OCI-LY7 (cell line): ENCODE measurements at regions not wholly inside any gene's neighbourhood (a gene's known extent, or its start where the extent isn't known, plus 50 kb on each side); places are given as distances from the start of the nearest gene placed in this dataset.

Source experiments
- BruUV-seq: library from RNA; stranded (reverse); fragments of 400-500 nt; replicated peaks from 2 replicates; lab custom pipeline; 2021; lab: Mats Ljungman, UMichigan
- CTCF ChIA-PET: fragments of 300-600 bp; sonication (Branson Sonifier 250); formaldehyde crosslinking; loops from one replicate; lab custom pipeline; 2022; ENCODE audit warnings: antibody characterized with exemption; ENCODE audit not compliant: unreplicated experiment; lab: Charles Lee
- POLR2A ChIA-PET: fragments of 300-600 bp; sonication (Branson Sonifier 250); formaldehyde crosslinking; loops from one replicate; lab custom pipeline; 2022; ENCODE audit warnings: antibody characterized with exemption; lab: Charles Lee
- DNase-seq: peaks from one replicate; pipeline ENCODE4 v3.0.0-alpha.2; 2015; ENCODE audit warnings: low spot score
- H2AFZ ChIP-seq: fragments of 200-600 bp; sonication (generic), shearing (Covaris generic); 2 replicates; pipeline ENCODE4 v1.6.1; 2014; ENCODE audit warnings: mild to moderate bottlenecking, antibody characterized with exemption, low read length, moderate library complexity
- H3K27ac ChIP-seq: fragments of 200-600 bp; sonication (generic); 2 replicates; pipeline ENCODE4 v1.5.1; 2014; ENCODE audit warnings: mixed run types, low read depth, mild to moderate bottlenecking, moderate library complexity, low read length, inconsistent platforms; ENCODE audit not compliant: poor library complexity, severe bottlenecking
- H3K36me3 ChIP-seq: fragments of 200-600 bp; sonication (generic); 2 replicates; pipeline ENCODE4 v1.6.1; 2014; ENCODE audit warnings: mild to moderate bottlenecking, antibody characterized with exemption, low read length, moderate library complexity, mixed read lengths; ENCODE audit not compliant: insufficient read depth
- H3K4me1 ChIP-seq: fragments of 200-600 bp; sonication (generic); 2 replicates; pipeline ENCODE4 v1.5.1; 2014; ENCODE audit warnings: mild to moderate bottlenecking, low read length; ENCODE audit not compliant: insufficient read depth, poor library complexity, severe bottlenecking
- H3K4me2 ChIP-seq: fragments of 200-600 bp; sonication (generic); 2 replicates; pipeline ENCODE4 v1.6.1; 2014; ENCODE audit warnings: mild to moderate bottlenecking, low read length
- H3K4me3 ChIP-seq: fragments of 200-600 bp; sonication (generic); 2 replicates; pipeline ENCODE4 v1.5.1; 2014; ENCODE audit warnings: mild to moderate bottlenecking, low read depth, low read length; ENCODE audit not compliant: poor library complexity, severe bottlenecking
- H3K79me2 ChIP-seq: fragments of 200-600 bp; sonication (generic); 2 replicates; pipeline ENCODE4 v1.6.1; 2016; ENCODE audit warnings: low read depth, mild to moderate bottlenecking, low read length, moderate library complexity, mixed read lengths; ENCODE audit not compliant: insufficient read depth
- H3K9me2 ChIP-seq: fragments of 200-600 bp; sonication (generic); 2 replicates; pipeline ENCODE4 v1.6.1; 2016; ENCODE audit warnings: mild to moderate bottlenecking, low read length, mixed read lengths; ENCODE audit not compliant: insufficient read depth
- H3K9me3 ChIP-seq: fragments of 200-600 bp; sonication (generic); 2 replicates; pipeline ENCODE4 v1.6.1; 2014; ENCODE audit warnings: mild to moderate bottlenecking, mixed run types, low read length, mixed read lengths
- H4K20me1 ChIP-seq: fragments of 200-600 bp; sonication (generic); 2 replicates; pipeline ENCODE4 v1.6.1; 2014; ENCODE audit warnings: mild to moderate bottlenecking, antibody characterized with exemption, low read length, moderate library complexity, mixed read lengths; ENCODE audit not compliant: insufficient read depth
- EZH2phosphoT487 ChIP-seq: fragments of 200-600 bp; sonication (generic); IDR thresholded peaks from 2 replicates; pipeline ENCODE4 v1.6.1; 2018; ENCODE audit warnings: low read depth, borderline replicate concordance, mild to moderate bottlenecking, mixed run types, antibody characterized with exemption, low read length, moderate library complexity, mixed read lengths
- intact Hi-C: fragments of 100-400 bp; cut with micrococcal nuclease; formaldehyde crosslinking; loops from one replicate; pipeline ENCODE4 v1.10.0; 2022; ENCODE audit not compliant: unreplicated experiment
- TF ChIP-seq, protein P1 (sequence below): fragments of 200-600 bp; sonication (generic); conservative IDR thresholded peaks from 2 replicates; pipeline ENCODE4 v1.5.1; 2014; ENCODE audit warnings: mild to moderate bottlenecking, antibody characterized with exemption, low read length, moderate library complexity, mixed read lengths

- Histone ChIP-seq H3K36me3 (no peaks in the 10 kb centered on the region), H4K20me1 (no peaks in the 10 kb centered on the region), H3K9me2 (no peaks in the 10 kb centered on the region), H3K79me2 (peaks cover 32% of the 10 kb centered on the region; the same call in 1 of the 2 replicates), H3K4me2 (peak overlapping the region; percentile 82), H3K4me3 (peak overlapping the region; percentile 80), H3K9me3 (no peaks in the 10 kb centered on the region), H3K4me1 (peaks cover 56% of the 10 kb centered on the region), H3K27ac (peak overlapping the region; percentile 87), H2AFZ (peak overlapping the region; percentile 8; the same call in 1 of the 2 replicates)
- POLR2A ChIA-PET: interaction anchor here (0.6 to 2.6 kb wide), 10 partner anchors 9 to 885 kb away, joined by 3 to 14 read pairs (median 4); no protein-coding TSS in a partner anchor
- no TSS peak for BruUV-seq
- CTCF ChIA-PET: no interaction called here
- intact Hi-C loops: loop anchor here (2.0 kb wide), 2 partner anchors 187 to 641 kb away; partner anchors contain the start of genes ASF1A and MAN1A1
- peak; percentile 21 for DNase-seq
- no peak for TF ChIP-seq EZH2phosphoT487
- TF ChIP-seq, protein P1, sequence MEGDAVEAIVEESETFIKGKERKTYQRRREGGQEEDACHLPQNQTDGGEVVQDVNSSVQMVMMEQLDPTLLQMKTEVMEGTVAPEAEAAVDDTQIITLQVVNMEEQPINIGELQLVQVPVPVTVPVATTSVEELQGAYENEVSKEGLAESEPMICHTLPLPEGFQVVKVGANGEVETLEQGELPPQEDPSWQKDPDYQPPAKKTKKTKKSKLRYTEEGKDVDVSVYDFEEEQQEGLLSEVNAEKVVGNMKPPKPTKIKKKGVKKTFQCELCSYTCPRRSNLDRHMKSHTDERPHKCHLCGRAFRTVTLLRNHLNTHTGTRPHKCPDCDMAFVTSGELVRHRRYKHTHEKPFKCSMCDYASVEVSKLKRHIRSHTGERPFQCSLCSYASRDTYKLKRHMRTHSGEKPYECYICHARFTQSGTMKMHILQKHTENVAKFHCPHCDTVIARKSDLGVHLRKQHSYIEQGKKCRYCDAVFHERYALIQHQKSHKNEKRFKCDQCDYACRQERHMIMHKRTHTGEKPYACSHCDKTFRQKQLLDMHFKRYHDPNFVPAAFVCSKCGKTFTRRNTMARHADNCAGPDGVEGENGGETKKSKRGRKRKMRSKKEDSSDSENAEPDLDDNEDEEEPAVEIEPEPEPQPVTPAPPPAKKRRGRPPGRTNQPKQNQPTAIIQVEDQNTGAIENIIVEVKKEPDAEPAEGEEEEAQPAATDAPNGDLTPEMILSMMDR: no peak
Observed at GRCh38 chr6:118708055-118708454, 56.7 kb upstream of the CEP85L start.

DNA sequence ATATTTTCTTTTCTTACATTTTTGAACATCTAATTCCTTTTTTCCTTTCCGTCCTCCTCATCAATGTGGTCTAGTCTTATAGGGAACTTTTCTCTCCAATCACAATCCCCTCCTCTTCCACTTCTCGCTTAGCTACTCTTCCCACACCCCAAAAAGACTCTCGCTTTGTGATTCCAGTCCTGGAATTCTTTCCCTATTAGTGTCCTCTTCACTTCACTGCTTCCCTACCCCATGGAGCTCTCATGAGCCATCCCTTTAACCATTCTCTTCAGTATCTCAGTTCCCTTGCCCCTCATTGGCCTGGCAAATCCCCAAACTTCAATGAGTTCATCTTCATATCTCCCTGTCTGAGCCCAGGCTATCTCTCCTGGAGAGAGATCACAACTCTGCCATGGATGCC, 55.3 kb upstream of the CEP85L start:
- Histone ChIP-seq H3K9me2 (no peaks in the 10 kb centered on the region), H3K36me3 (0 out of 2 replicates have a peak, but pooled peaks cover under 1% of the 10 kb centered on the region), H4K20me1 (no peaks in the 10 kb centered on the region), H3K79me2 (peaks cover 32% of the 10 kb centered on the region; the same call in 1 of the 2 replicates), H3K4me3 (no peak overlapping the region), H2AFZ (no peak overlapping the region), H3K9me3 (no peaks in the 10 kb centered on the region), H3K4me2 (peak overlapping the region; percentile 69), H3K27ac (no peak overlapping the region), H3K4me1 (peaks cover 56% of the 10 kb centered on the region)
- BruUV-seq: no TSS peak
- no peak for DNase-seq
- ChIA-PET POLR2A (interaction anchor here (0.7 to 2.6 kb wide), 8 partner anchors 9 to 748 kb away, joined by 3 to 14 read pairs (median 4); partner anchors contain the start of gene CEP85L), CTCF (interaction anchor here (0.6 to 0.7 kb wide), 2 partner anchors 9 to 72 kb away, joined by 3 read pairs; no protein-coding TSS in a partner anchor)
- intact Hi-C loops: no loop called here
- TF ChIP-seq EZH2phosphoT487: no peak
- TF ChIP-seq, protein P1: no peak
